SK-N-SH (cell line): ENCODE measurements at regions not wholly inside any gene's neighbourhood (a gene's known extent, or its start where the extent isn't known, plus 50 kb on each side); places are given as distances from the start of the nearest gene placed in this dataset.

ENCODE experiments used
- CTCF ChIP-seq: fragments of 200-600 bp; sonication (generic); IDR thresholded peaks from 2 replicates; pipeline ENCODE4 v1.6.1; 2017; ENCODE audit warnings: antibody characterized with exemption, mild to moderate bottlenecking, moderate library complexity
- FOXM1 ChIP-seq: IDR thresholded peaks from 2 replicates; pipeline ENCODE4 v1.4.0; 2012; ENCODE audit warnings: low read depth, mild to moderate bottlenecking
- REST ChIP-seq: IDR thresholded peaks from 2 replicates; pipeline ENCODE4 v1.6.1; 2012; ENCODE audit warnings: mild to moderate bottlenecking, low read depth, low read length, moderate library complexity
- TEAD4 ChIP-seq: IDR thresholded peaks from 2 replicates; pipeline ENCODE4 v1.4.0; 2012; ENCODE audit warnings: mild to moderate bottlenecking, borderline replicate concordance; ENCODE audit not compliant: insufficient read depth

GRCh38 chr2:120992791-120993555 lies 257.3 kb downstream of the GLI2 start:
- TF ChIP-seq FOXM1, result no peak
- TF ChIP-seq CTCF, result no peak
- TF ChIP-seq REST, result no peak
- no peak for TF ChIP-seq TEAD4
